GM18909 (cell line): ENCODE measurements at regions not wholly inside any gene's neighbourhood (a gene's known extent, or its start where the extent isn't known, plus 50 kb on each side); places are given as distances from the start of the nearest gene placed in this dataset.
A peak's percentile ranks its signal among the peaks of the same experiment; 100 is the strongest.

Source experiments
- ATAC-seq: cut with Tn5 transposase; IDR thresholded peaks from one replicate; pipeline ENCODE4 v1.9.1; 2021; ENCODE audit warnings: mild to moderate bottlenecking; ENCODE audit not compliant: unreplicated experiment, poor library complexity

- no peak for ATAC-seq
Observed at GRCh38 chr2:215699018-215699417, 263.1 kb upstream of the FN1 start.

- ATAC-seq, result no peak
Observed at GRCh38 chr2:215698566-215698965, 262.7 kb upstream of the FN1 start.

DNA sequence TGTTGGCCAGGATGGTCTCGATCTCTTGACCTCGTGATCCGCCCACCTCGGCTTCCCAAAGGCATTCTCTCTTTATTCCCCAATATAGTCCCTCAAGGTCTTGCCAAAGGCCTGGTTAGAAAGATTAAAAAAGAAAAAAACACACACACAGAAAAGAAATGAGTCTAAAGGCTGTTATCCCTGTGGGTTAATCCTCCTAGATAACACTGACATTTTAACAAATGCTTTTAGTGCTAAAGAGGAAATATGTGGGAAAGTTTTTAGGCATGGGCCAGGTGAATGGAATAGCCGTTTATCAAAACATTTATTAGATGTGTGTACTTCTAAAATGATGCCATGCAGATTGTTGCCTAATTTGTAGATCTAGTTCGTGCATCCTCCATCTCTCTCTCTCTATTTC, 261.6 kb upstream of the FN1 start:
- no peak for ATAC-seq

GRCh38 chr2:215697003-215697402, 261.1 kb upstream of the FN1 start:
- no peak for ATAC-seq

GRCh38 chr2:215695861-215696260, 260.0 kb upstream of the FN1 start:
- no peak for ATAC-seq

- ATAC-seq, result no peak
Observed at GRCh38 chr2:215693999-215694580, 258.2 kb upstream of the FN1 start.

GRCh38 chr2:215693193-215693998, 257.5 kb upstream of the FN1 start:
- ATAC-seq, result no peak

GRCh38 chr2:215692387-215693079, 256.7 kb upstream of the FN1 start:
- no peak for ATAC-seq

- no peak for ATAC-seq
Observed at GRCh38 chr2:215691346-215691745, 255.5 kb upstream of the FN1 start.

DNA sequence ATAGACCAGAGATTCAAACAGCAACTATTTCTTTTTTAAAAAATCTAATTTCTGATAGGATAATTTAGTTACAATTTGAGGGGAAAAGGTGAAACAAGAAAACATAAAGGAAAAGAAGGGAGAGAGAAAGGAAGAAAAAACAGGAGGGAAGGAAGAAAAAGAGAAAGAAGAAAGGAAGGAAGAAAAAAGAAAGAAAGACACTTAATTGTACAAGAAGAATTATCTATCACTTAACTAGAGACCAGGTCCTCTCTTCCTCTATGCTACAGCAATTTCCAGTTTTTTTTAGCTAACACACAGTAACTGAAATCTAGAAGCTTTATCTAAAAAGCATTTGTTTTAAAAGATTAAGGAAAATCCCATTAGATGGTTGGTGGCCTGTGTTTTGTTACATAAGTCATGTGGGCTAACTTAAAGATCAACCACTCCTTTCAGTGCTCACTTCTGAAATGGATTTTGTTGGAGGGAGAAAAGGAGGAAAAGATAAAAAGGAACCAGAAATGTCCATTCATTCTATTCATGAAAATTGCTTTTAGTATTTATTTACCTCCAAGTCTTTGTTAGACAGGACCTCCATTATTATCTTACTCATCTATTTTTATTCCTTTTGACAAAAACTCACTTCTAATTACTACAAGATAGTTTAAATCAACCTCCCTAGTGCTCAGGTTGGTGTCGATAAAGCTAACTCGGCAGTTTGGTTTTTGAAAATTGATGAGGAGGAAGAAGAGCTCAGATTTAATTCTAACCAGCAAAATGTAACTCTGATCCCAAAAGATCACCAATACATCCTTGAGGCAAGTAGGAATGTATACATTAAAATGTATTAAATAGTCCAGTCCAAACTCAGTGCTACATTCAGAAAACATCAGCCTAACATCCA, 251.5 kb upstream of the FN1 start:
- ATAC-seq, result no peak

DNA sequence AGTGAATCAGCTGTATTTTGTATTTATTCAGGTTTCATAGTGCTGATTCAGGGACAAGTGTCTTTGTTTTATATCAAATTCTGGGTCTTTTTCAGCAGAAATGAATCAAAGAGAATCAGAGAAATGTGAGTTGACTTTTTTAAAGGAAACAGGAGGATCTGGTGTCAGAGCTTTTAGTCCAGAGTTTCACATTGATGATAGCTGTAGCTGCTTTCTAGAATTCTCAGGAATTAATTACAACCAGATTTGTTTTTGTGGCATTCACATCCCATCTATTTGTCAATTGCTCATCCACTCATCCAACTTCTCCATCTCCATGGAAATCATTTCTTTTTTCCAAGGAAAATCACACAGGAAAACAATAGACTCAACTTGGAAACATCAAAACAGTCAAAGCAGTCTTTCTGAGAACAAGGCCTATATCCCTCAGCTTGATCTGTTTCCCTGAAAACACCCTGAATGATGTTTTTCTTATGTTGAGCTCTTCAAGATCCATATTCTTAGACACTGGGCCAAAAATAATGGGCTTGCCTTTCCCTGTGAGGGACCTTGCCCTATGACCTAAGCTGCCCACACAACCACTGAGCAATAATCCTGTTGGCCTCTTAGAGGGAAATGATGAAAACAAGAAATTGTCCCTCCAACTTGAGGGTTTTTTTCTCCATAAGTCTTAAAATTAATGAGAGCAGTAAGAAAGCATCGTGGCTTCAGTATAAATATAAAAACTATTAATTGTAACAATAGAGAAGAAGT, 249.5 kb upstream of the FN1 start:
- ATAC-seq, result no peak

DNA sequence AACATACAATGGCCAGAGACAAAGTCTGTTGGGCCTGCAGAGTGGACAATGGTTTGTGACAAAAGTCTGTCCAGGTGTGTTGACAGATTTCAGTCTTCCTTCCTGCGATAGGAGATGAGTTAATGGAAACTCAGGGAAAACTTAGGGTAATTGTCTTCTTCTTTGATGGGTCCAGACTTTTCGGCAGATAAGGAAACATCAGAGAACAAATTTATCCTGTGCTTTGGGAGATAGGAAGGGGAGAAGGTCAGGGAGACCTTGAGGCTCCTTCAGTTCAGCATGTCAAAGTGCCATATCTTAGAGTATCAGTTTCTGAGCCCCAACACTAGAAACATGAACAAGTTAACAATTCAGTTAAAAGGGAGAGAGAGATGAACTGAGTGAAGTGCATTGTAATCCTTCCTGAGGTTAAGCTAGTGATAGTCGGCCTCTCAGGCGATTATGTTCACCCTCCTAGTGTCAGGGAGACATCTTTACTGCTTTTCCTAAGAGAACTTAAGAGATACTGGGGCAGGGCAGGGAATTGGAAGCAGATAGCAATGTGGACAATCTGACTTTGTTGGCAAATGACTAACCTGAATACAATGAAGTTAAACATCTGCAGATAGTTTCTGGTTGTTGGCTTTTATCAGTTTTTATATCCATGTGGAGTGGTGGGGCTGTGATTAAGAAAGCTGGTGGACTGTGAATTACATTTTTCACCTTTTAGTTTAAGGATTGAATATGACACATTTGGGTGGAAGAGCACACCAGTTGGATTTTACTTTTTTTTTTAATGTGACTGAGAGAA, 248.8 kb upstream of the FN1 start:
- no peak for ATAC-seq

DNA sequence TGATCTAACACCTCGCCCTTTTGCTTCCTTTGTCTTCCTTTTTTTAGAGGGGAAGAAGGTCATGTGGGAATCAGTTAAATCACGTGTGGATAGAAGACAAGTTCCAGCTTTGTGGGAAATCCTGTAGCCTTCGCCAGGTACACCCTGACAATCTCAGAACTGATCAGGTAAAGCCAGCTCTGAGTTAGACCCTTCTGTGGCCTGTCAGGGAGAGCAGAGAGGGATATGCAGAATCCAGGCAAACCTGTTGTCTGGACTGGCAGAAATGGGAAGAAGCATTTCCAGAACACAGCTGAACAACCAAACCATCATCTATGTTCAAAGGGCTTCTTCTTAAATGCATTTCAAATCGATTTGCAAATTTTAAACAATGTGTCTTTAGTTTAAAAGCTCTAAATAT, 247.4 kb upstream of the FN1 start:
- ATAC-seq, result no peak

- ATAC-seq, result no peak
Observed at GRCh38 chr2:215681799-215682596, 246.1 kb upstream of the FN1 start.

GRCh38 chr2:215680605-215681598, 245.0 kb upstream of the FN1 start:
- peak; percentile 58 for ATAC-seq

- ATAC-seq, result no peak
Observed at GRCh38 chr2:215678094-215678493, 242.2 kb upstream of the FN1 start.

DNA sequence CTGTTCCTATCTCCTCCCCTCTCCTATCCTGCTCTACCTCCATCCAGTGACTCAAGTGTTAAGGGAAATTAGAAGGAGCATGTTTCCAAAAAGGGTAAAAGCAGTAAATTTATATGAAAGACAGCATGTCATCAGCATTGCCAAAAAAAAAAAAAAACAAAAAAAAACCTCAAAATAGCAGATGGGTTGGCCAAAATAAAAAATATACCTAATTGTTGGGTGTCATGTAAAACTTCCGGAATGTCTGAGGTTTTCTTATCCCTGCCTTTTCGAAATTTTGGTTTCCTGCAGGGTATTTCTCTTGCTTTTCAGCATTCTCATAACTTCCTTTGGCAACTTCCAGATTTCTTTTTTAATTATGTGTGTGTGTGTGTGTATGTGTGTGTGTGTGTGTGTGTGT, 241.6 kb upstream of the FN1 start:
- ATAC-seq, result no peak
